Immature natural killer cell (primary cell): ENCODE measurements at regions not wholly inside any gene's neighbourhood (a gene's known extent, or its start where the extent isn't known, plus 50 kb on each side); places are given as distances from the start of the nearest gene placed in this dataset.
A peak's percentile ranks its signal among the peaks of the same experiment; 100 is the strongest.
"Not testable (repeated sequence)": the region's sequence is repeated elsewhere in the genome, so short reads cannot be mapped to it uniquely, and the experiment has no call there.

Experiments used
- DNase-seq, 3 donors: peaks; one replicate each; pipeline ENCODE4 v3.0.0; 2022; ENCODE audit warnings: mixed read lengths in 1 of 3
- H3K27ac Mint-ChIP-seq, 6 donors: one replicate each; pipeline ENCODE4 v1.8.0; 2020; ENCODE audit warnings: mixed read lengths in 6 of 6, mild to moderate bottlenecking in 5 of 6, inconsistent platforms in 4 of 6, moderate library complexity in 3 of 6
- H3K27me3 Mint-ChIP-seq, 3 donors: one replicate each; pipeline ENCODE4 v1.8.0; 2020 to 2021; ENCODE audit warnings: low read depth in 3 of 3, mild to moderate bottlenecking in 3 of 3, mixed read lengths in 3 of 3, moderate library complexity in 3 of 3, inconsistent platforms in 1 of 3
- H3K36me3 Mint-ChIP-seq, 3 donors: one replicate each; pipeline ENCODE4 v1.8.0; 2020; ENCODE audit warnings: mixed read lengths in 3 of 3, inconsistent platforms in 2 of 3, mild to moderate bottlenecking in 2 of 3
- H3K4me1 Mint-ChIP-seq, 2 donors: one replicate each; pipeline ENCODE4 v1.8.0; 2020; ENCODE audit warnings: inconsistent platforms in 2 of 2, mild to moderate bottlenecking in 2 of 2, mixed read lengths in 2 of 2, moderate library complexity in 1 of 2
- H3K4me3 Mint-ChIP-seq, 5 donors: one replicate each; pipeline ENCODE4 v1.8.0; 2020; ENCODE audit warnings: mild to moderate bottlenecking in 5 of 5, mixed read lengths in 5 of 5, inconsistent platforms in 3 of 5, moderate library complexity in 3 of 5
- H3K9me3 Mint-ChIP-seq, 6 donors: one replicate each; pipeline ENCODE4 v1.8.0; 2020; ENCODE audit warnings: mild to moderate bottlenecking in 6 of 6, mixed read lengths in 6 of 6, inconsistent platforms in 4 of 6, moderate library complexity in 3 of 6

GRCh38 chr5:102663749-102664530, 91.2 kb upstream of the PAM start:
- no peak overlapping the region for H3K4me3 Mint-ChIP-seq
- no peak overlapping the region for H3K27ac Mint-ChIP-seq
- H3K4me1 Mint-ChIP-seq: no peaks in the 10 kb centered on the region
- no peaks in the 10 kb centered on the region for H3K9me3 Mint-ChIP-seq
- DNase-seq: no peak
- no peaks in the 10 kb centered on the region for H3K36me3 Mint-ChIP-seq
- peaks cover 0 to 2% (median 0%) of the 10 kb centered on the region in 3 donors for H3K27me3 Mint-ChIP-seq

- Mint-ChIP-seq H3K27me3 (peaks cover 0 to 2% (median 0%) of the 10 kb centered on the region in 3 donors), H3K36me3 (no peaks in the 10 kb centered on the region), H3K27ac (no peak overlapping the region), H3K4me1 (no peaks in the 10 kb centered on the region), H3K4me3 (no peak overlapping the region), H3K9me3 (no peaks in the 10 kb centered on the region)
- DNase-seq: no peak
Observed at GRCh38 chr5:102664616-102665335, 90.3 kb upstream of the PAM start.

GRCh38 chr5:102666164-102666946, 88.8 kb upstream of the PAM start:
- Mint-ChIP-seq H3K9me3 (no peaks in the 10 kb centered on the region), H3K27me3 (peaks cover 0 to 8% (median 5%) of the 10 kb centered on the region in 3 donors), H3K4me1 (no peaks in the 10 kb centered on the region), H3K36me3 (no peaks in the 10 kb centered on the region), H3K4me3 (no peak overlapping the region), H3K27ac (no peak overlapping the region)
- no peak for DNase-seq

GRCh38 chr5:102668220-102668932, 86.7 kb upstream of the PAM start:
- no peak for DNase-seq

GRCh38 chr5:102670224-102670836, 84.8 kb upstream of the PAM start:
- Mint-ChIP-seq H3K27ac (no peak overlapping the region), H3K36me3 (no peaks in the 10 kb centered on the region), H3K4me1 (no peaks in the 10 kb centered on the region), H3K4me3 (peak overlapping the region in 1 of 5 donors; percentile 22), H3K9me3 (no peaks in the 10 kb centered on the region), H3K27me3 (peaks cover 0 to 8% (median 5%) of the 10 kb centered on the region in 3 donors)
- no peak for DNase-seq

More at GRCh38 chr5:102668220-102668932, 86.7 kb upstream of the PAM start:
- Mint-ChIP-seq H3K4me1 (no peaks in the 10 kb centered on the region), H3K27me3 (peaks cover 0 to 8% (median 5%) of the 10 kb centered on the region in 3 donors), H3K4me3 (no peak overlapping the region), H3K27ac (no peak overlapping the region), H3K9me3 (no peaks in the 10 kb centered on the region), H3K36me3 (no peaks in the 10 kb centered on the region)

GRCh38 chr5:102671033-102671734, 83.9 kb upstream of the PAM start:
- H3K4me1 Mint-ChIP-seq, H3K9me3 Mint-ChIP-seq, H3K27ac Mint-ChIP-seq, H3K27me3 Mint-ChIP-seq, H3K4me3 Mint-ChIP-seq, H3K36me3 Mint-ChIP-seq, DNase-seq: not testable (repeated sequence)

GRCh38 chr5:102678267-102679058, 76.6 kb upstream of the PAM start:
- H3K27me3 Mint-ChIP-seq: peaks cover 0 to 3% (median 2%) of the 10 kb centered on the region in 3 donors

GRCh38 chr5:102681403-102681983, 73.6 kb upstream of the PAM start:
- peak; percentile 39 to 50 (median 49) for DNase-seq
- Mint-ChIP-seq H3K9me3 (peaks cover 0 to 2% (median 0%) of the 10 kb centered on the region in 6 donors), H3K27ac (no peak overlapping the region), H3K36me3 (no peaks in the 10 kb centered on the region), H3K4me1 (no peaks in the 10 kb centered on the region), H3K4me3 (no peak overlapping the region), H3K27me3 (peaks cover 0 to 3% (median 2%) of the 10 kb centered on the region in 3 donors)

More at GRCh38 chr5:102678267-102679058, 76.6 kb upstream of the PAM start:
- no peaks in the 10 kb centered on the region for H3K9me3 Mint-ChIP-seq
- DNase-seq: no peak
- no peak overlapping the region for H3K4me3 Mint-ChIP-seq
- no peaks in the 10 kb centered on the region for H3K4me1 Mint-ChIP-seq
- H3K36me3 Mint-ChIP-seq: no peaks in the 10 kb centered on the region
- H3K27ac Mint-ChIP-seq: no peak overlapping the region

GRCh38 chr5:102682101-102682647, 72.9 kb upstream of the PAM start:
- no peak for DNase-seq
- H3K36me3 Mint-ChIP-seq: no peaks in the 10 kb centered on the region
- H3K4me3 Mint-ChIP-seq: no peak overlapping the region
- no peaks in the 10 kb centered on the region for H3K4me1 Mint-ChIP-seq
- H3K27me3 Mint-ChIP-seq: peaks cover 0 to 3% (median 2%) of the 10 kb centered on the region in 3 donors
- no peak overlapping the region for H3K27ac Mint-ChIP-seq
- peaks cover 0 to 2% (median 0%) of the 10 kb centered on the region in 6 donors for H3K9me3 Mint-ChIP-seq

- H3K27ac Mint-ChIP-seq, H3K9me3 Mint-ChIP-seq, H3K27me3 Mint-ChIP-seq, H3K4me3 Mint-ChIP-seq, DNase-seq, H3K36me3 Mint-ChIP-seq, H3K4me1 Mint-ChIP-seq: not testable (repeated sequence)
Observed at GRCh38 chr5:102688076-102688475, 67.0 kb upstream of the PAM start.

- H3K27me3 Mint-ChIP-seq, H3K9me3 Mint-ChIP-seq, DNase-seq, H3K27ac Mint-ChIP-seq, H3K4me1 Mint-ChIP-seq, H3K36me3 Mint-ChIP-seq, H3K4me3 Mint-ChIP-seq: not testable (repeated sequence)
Observed at GRCh38 chr5:102688581-102689342, 66.3 kb upstream of the PAM start.
